Lower lobe of right lung (tissue), 2 donors: ENCODE measurements at regions not wholly inside any gene's neighbourhood (a gene's known extent, or its start where the extent isn't known, plus 50 kb on each side); places are given as distances from the start of the nearest gene placed in this dataset.

Experiments
- ATAC-seq, 2 donors: fragments of 200-7000 bp; cut with Tn5 transposase; one replicate each; pipeline ENCODE4 v1.9.1; 2020 to 2022; ENCODE audit warnings: mild to moderate bottlenecking in 2 of 2, moderate library complexity in 2 of 2
- DNase-seq: peaks from one replicate; pipeline ENCODE4 v3.0.0-alpha.2; 2020
- H3K27ac ChIP-seq: fragments of 200-600 bp; one replicate; pipeline ENCODE4 v1.8.0; 2022
- H3K27me3 ChIP-seq: fragments of 200-600 bp; one replicate; pipeline ENCODE4 v1.8.0; 2022; ENCODE audit warnings: low read depth
- H3K36me3 ChIP-seq: fragments of 200-600 bp; one replicate; pipeline ENCODE4 v1.8.0; 2022; ENCODE audit warnings: mild to moderate bottlenecking
- H3K4me1 ChIP-seq: fragments of 200-600 bp; one replicate; pipeline ENCODE4 v1.8.0; 2022
- H3K4me3 ChIP-seq: fragments of 200-600 bp; one replicate; pipeline ENCODE4 v1.8.0; 2022; ENCODE audit warnings: mild to moderate bottlenecking
- H3K9me3 ChIP-seq: fragments of 200-600 bp; one replicate; pipeline ENCODE4 v1.8.0; 2022
- intact Hi-C: fragments of 100-400 bp; cut with DNase I; formaldehyde crosslinking; loops from one replicate; pipeline ENCODE4 v1.11.0; 2022
- TF ChIP-seq, protein P1 (sequence below): fragments of 200-600 bp; IDR thresholded peaks from one replicate; pipeline ENCODE4 v1.8.0; 2022; ENCODE audit warnings: antibody characterized with exemption, mild to moderate bottlenecking
- donor health status: DM: no; HTN: yes; CAD: no; lungs with severe emphysema.

DNA sequence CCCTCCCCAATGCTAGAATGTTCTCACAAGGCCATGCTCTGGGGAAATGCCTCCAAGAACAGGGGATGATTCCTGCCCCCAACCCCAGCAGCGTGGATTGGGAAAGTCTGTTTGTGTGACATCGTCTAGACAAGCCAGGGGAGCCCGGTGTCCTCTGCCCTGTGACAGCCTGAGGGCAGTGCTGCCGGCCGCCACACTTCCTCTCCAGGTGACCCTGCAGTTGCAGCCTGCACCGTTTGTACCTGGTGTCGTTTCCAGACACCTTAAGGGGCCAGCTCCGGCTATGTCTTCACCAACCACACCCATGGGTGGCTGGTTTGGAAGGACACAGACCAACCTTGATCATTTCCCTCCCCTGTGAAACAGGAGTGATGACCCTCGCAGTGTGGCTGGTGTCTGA, 372.6 kb downstream of the BCL11B start:
- Histone ChIP-seq H3K4me3 (no peak overlapping the region), H3K4me1 (no peaks in the 10 kb centered on the region), H3K36me3 (no peaks in the 10 kb centered on the region), H3K9me3 (no peaks in the 10 kb centered on the region), H3K27ac (no peak overlapping the region), H3K27me3 (no peaks in the 10 kb centered on the region)
- TF ChIP-seq, protein P1, sequence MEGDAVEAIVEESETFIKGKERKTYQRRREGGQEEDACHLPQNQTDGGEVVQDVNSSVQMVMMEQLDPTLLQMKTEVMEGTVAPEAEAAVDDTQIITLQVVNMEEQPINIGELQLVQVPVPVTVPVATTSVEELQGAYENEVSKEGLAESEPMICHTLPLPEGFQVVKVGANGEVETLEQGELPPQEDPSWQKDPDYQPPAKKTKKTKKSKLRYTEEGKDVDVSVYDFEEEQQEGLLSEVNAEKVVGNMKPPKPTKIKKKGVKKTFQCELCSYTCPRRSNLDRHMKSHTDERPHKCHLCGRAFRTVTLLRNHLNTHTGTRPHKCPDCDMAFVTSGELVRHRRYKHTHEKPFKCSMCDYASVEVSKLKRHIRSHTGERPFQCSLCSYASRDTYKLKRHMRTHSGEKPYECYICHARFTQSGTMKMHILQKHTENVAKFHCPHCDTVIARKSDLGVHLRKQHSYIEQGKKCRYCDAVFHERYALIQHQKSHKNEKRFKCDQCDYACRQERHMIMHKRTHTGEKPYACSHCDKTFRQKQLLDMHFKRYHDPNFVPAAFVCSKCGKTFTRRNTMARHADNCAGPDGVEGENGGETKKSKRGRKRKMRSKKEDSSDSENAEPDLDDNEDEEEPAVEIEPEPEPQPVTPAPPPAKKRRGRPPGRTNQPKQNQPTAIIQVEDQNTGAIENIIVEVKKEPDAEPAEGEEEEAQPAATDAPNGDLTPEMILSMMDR, result no peak
- no peak for DNase-seq
- ATAC-seq, result no peak
- intact Hi-C loops, result no loop called here

DNA sequence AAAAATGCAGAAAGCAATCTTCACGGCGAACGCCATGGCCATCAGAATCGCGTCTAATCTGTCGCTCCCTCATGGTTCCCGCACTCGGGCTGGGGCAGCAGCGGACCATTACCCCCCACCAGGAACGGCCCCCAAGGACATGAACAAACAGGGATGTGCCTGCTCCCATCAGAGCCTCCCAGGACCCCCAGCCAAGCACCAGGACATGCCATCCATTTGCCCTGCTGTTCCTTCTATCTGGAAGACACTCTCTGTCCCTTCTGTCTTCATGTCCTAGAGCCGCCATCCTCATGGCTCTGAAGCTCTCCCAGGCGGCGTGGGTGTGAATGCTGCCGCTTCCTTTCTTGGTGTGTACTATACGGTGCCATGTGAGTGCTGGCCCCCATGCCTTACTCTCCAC, 371.8 kb downstream of the BCL11B start:
- Histone ChIP-seq H3K27me3 (no peaks in the 10 kb centered on the region), H3K9me3 (no peaks in the 10 kb centered on the region), H3K4me1 (no peaks in the 10 kb centered on the region), H3K27ac (no peak overlapping the region), H3K36me3 (no peaks in the 10 kb centered on the region), H3K4me3 (no peak overlapping the region)
- ATAC-seq (no peak), DNase-seq (no peak)
- intact Hi-C loops, result no loop called here
- TF ChIP-seq, protein P1, result no peak

DNA sequence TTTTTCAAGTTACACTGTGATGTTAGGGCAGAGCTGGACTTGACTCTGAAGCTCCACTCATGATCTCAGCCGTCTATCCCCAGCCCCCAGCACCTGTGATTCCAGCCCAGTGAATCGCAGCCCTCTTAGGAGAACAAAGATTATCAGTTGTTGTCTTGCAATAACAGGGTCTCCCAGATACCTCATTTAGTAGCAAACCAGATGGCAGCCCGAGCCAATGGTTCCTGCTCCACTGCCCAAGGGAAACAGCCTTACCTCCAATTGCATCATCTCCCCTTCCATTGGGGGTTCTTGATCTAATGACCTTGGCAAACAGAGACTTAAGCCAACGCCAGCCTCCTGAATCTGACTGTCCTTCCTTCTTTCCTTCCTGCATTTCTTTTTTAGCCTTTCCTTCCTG, 371.2 kb downstream of the BCL11B start:
- no peak for DNase-seq
- H3K27ac ChIP-seq, result no peak overlapping the region
- no peak for ATAC-seq
- H3K4me3 ChIP-seq, result no peak overlapping the region
- TF ChIP-seq, protein P1, result no peak
- H3K9me3 ChIP-seq, result no peaks in the 10 kb centered on the region
- H3K4me1 ChIP-seq, result no peaks in the 10 kb centered on the region
- intact Hi-C loops, result no loop called here
- H3K27me3 ChIP-seq, result no peaks in the 10 kb centered on the region
- H3K36me3 ChIP-seq, result no peaks in the 10 kb centered on the region

DNA sequence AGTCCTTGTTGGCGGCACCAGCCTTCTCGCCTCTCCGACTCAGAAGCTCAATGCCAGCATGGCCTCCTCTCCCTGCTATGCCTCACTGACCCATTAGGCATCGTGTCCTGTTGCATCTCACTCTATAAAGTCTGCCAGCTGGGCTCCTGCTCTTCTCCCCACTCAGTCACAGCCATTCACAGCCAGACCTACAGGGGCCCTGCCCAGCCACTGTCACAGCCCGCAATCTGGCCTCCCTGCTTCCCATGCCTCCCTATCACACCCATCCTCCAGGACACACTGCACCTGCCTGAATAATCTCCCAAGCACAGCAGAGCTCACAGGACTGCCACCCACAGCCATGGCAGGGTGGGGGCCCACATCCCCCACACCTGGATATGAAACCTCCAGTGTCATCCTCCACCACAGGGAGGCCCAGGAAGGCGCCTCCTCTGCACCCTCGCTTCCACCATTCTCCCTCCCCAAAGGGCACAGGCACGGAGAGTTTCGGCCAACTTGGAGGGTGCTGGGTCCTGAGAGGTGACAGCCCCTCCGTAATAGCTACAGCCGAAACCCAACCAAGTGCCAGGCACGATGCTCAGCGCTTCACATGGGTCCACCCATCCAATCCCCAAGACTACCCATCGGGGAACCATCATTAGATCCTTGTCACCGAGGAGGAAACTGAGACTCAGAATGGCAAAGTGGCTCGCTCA, 370.3 kb downstream of the BCL11B start:
- H3K4me3 ChIP-seq, result no peak overlapping the region
- H3K27me3 ChIP-seq, result no peaks in the 10 kb centered on the region
- H3K36me3 ChIP-seq, result no peaks in the 10 kb centered on the region
- DNase-seq, result no peak
- no peak overlapping the region for H3K27ac ChIP-seq
- H3K9me3 ChIP-seq, result no peaks in the 10 kb centered on the region
- H3K4me1 ChIP-seq, result no peaks in the 10 kb centered on the region
- intact Hi-C loops, result no loop called here
- TF ChIP-seq, protein P1, result no peak
- ATAC-seq, result no peak

DNA sequence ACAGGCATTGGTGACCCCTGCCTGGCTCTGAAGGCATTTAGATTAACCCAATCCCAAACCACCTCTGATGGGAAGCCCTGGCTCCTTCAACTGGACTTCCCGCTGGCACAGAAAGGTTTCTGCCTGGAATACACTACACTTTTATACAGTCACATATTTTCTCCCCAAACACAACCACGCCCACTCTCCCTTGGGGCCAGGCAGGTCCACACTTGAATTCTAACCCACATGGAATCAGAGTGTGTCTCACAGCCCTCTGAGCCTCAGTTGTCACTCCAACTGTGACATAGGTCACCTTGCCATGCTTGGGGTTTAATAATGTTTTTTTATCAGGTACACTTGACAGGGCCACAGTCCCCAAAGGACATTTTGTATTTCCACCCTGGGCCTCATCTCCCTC, 368.6 kb downstream of the BCL11B start:
- no peak for DNase-seq
- intact Hi-C loops, result no loop called here
- TF ChIP-seq, protein P1, result no peak
- no peak for ATAC-seq
- Histone ChIP-seq H3K9me3 (no peaks in the 10 kb centered on the region), H3K4me3 (no peak overlapping the region), H3K27ac (no peak overlapping the region), H3K27me3 (no peaks in the 10 kb centered on the region), H3K36me3 (no peaks in the 10 kb centered on the region), H3K4me1 (no peaks in the 10 kb centered on the region)
